Right ventricle myocardium superior (tissue), 1 donor: ENCODE measurements at regions not wholly inside any gene's neighbourhood (a gene's known extent, or its start where the extent isn't known, plus 50 kb on each side); places are given as distances from the start of the nearest gene placed in this dataset.
"Not testable (repeated sequence)": the region's sequence is repeated elsewhere in the genome, so short reads cannot be mapped to it uniquely, and the experiment has no call there.

Experiments used
- ATAC-seq: fragments of 200-7000 bp; cut with Tn5 transposase; one replicate; pipeline ENCODE4 v1.9.1; 2020; ENCODE audit warnings: mild to moderate bottlenecking; ENCODE audit not compliant: poor library complexity
- DNase-seq: peaks from one replicate; pipeline ENCODE4 v3.0.0-alpha.2; 2020
- intact Hi-C: fragments of 100-400 bp; cut with DNase I; formaldehyde crosslinking; loops from one replicate; pipeline ENCODE4 v1.11.2; 2022
- donor health status: DM: no; HTN: yes; CAD: no; lungs with severe emphysema.

GRCh38 chr3:101144105-101144504, 150.9 kb upstream of the ABI3BP start:
- ATAC-seq: no peak
- intact Hi-C loops: no loop called here
- DNase-seq: no peak

GRCh38 chr3:101143012-101143411, 149.8 kb upstream of the ABI3BP start:
- intact Hi-C loops: no loop called here
- peak; percentile 67 for ATAC-seq
- DNase-seq: no peak

- DNase-seq: no peak
- intact Hi-C loops: no loop called here
- no peak for ATAC-seq
Measured at GRCh38 chr3:101142160-101142559, 148.9 kb upstream of the ABI3BP start.

- ATAC-seq (no peak), DNase-seq (no peak)
- intact Hi-C loops: no loop called here
Measured at GRCh38 chr3:101141135-101141534, 147.9 kb upstream of the ABI3BP start.

GRCh38 chr3:101138817-101139216, 145.6 kb upstream of the ABI3BP start:
- intact Hi-C loops: no loop called here
- ATAC-seq: no peak
- no peak for DNase-seq

GRCh38 chr3:101134331-101134730, 141.1 kb upstream of the ABI3BP start:
- intact Hi-C loops: no loop called here
- DNase-seq: no peak

GRCh38 chr3:101133652-101134051, 140.4 kb upstream of the ABI3BP start:
- ATAC-seq (no peak), DNase-seq (no peak)
- intact Hi-C loops: no loop called here

More at GRCh38 chr3:101134331-101134730, 141.1 kb upstream of the ABI3BP start:
- no peak for ATAC-seq

- intact Hi-C loops, DNase-seq, ATAC-seq: not testable (repeated sequence)
Measured at GRCh38 chr3:101133197-101133596, 140.0 kb upstream of the ABI3BP start.

- intact Hi-C loops: no loop called here
- no peak for DNase-seq
- ATAC-seq: no peak
Measured at GRCh38 chr3:101131767-101132166, 138.5 kb upstream of the ABI3BP start.

GRCh38 chr3:101128786-101129185, 135.6 kb upstream of the ABI3BP start:
- no peak for ATAC-seq

GRCh38 chr3:101128001-101128400, 134.8 kb upstream of the ABI3BP start:
- intact Hi-C loops: no loop called here
- no peak for ATAC-seq
- DNase-seq: no peak

More at GRCh38 chr3:101128786-101129185, 135.6 kb upstream of the ABI3BP start:
- intact Hi-C loops: no loop called here
- DNase-seq: no peak

- intact Hi-C loops: no loop called here
- ATAC-seq (no peak), DNase-seq (no peak)
Measured at GRCh38 chr3:101124125-101124524, 130.9 kb upstream of the ABI3BP start.

GRCh38 chr3:101123081-101123480, 129.9 kb upstream of the ABI3BP start:
- ATAC-seq: no peak
- no peak for DNase-seq
- intact Hi-C loops: no loop called here

- intact Hi-C loops: no loop called here
- DNase-seq (no peak), ATAC-seq (no peak)
Measured at GRCh38 chr3:101122681-101123080, 129.5 kb upstream of the ABI3BP start.

- no peak for DNase-seq
- no peak for ATAC-seq
- intact Hi-C loops: no loop called here
Measured at GRCh38 chr3:101120039-101120438, 126.8 kb upstream of the ABI3BP start.

- DNase-seq (no peak), ATAC-seq (no peak)
- intact Hi-C loops: no loop called here
Measured at GRCh38 chr3:101119535-101119934, 126.3 kb upstream of the ABI3BP start.

GRCh38 chr3:101117980-101118379, 124.8 kb upstream of the ABI3BP start:
- no peak for DNase-seq
- intact Hi-C loops: no loop called here
- peak; percentile 75 for ATAC-seq

GRCh38 chr3:101117465-101117864, 124.2 kb upstream of the ABI3BP start:
- intact Hi-C loops: no loop called here
- ATAC-seq (no peak), DNase-seq (no peak)

- intact Hi-C loops, ATAC-seq, DNase-seq: not testable (repeated sequence)
Measured at GRCh38 chr3:101110295-101110694, 117.1 kb upstream of the ABI3BP start.

GRCh38 chr3:101104321-101104720, 111.1 kb upstream of the ABI3BP start:
- DNase-seq (no peak), ATAC-seq (no peak)
- intact Hi-C loops: no loop called here

- no peak for ATAC-seq
- intact Hi-C loops: no loop called here
- DNase-seq: no peak
Measured at GRCh38 chr3:101102678-101103296, 109.6 kb upstream of the ABI3BP start.
